GM21367 (cell line): ENCODE measurements at regions not wholly inside any gene's neighbourhood (a gene's known extent, or its start where the extent isn't known, plus 50 kb on each side); places are given as distances from the start of the nearest gene placed in this dataset.

Experiments used
- ATAC-seq: cut with Tn5 transposase; IDR thresholded peaks from one replicate; pipeline ENCODE4 v1.9.1; 2021; ENCODE audit not compliant: unreplicated experiment

DNA sequence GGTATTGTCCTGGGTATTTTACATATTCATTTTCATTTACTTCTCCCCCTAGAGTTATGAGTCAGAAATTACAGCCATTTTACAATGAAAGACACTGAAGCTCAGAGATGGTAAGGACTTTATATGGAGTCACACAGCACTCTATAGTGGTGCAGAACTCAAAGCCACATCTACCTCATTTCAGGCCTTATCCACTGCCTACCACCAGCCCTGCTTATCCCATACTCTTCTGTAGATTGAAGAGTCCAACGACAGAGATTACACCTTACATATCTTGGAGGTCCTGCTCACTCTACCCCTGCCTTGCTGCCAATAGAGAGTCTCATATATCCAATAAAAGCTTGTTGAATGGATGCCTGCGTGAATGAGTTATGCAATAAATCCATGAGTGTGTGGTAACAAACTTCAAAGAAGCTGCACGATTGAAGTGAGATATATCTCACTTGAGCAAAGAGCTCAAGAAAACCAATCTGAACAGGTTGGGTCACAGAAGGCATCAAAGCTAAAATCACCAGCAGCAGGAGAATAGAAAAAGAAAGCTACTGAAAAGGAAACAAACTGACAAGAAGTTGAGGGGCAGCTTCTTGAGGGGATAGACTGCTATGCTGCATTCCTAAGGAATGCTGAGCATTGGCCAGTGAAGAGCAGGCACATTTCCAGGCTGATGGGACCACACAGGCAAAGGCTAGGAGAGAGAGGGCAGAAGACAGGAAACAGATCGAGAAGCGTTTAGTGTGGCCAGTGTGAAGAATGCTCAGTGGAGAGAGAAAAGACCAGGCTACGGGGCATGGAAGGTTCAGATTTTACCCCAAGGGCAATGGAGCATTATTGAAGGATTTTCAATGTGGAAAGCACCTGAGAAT lies 585.6 kb downstream of the DHX35 start:
- ATAC-seq, result no peak

GRCh38 chr20:39541136-39541803 lies 579.1 kb downstream of the DHX35 start:
- ATAC-seq, result no peak

- no peak for ATAC-seq
These were observed 576.2 kb downstream of the DHX35 start for GRCh38 chr20:39538317-39538716.

DNA sequence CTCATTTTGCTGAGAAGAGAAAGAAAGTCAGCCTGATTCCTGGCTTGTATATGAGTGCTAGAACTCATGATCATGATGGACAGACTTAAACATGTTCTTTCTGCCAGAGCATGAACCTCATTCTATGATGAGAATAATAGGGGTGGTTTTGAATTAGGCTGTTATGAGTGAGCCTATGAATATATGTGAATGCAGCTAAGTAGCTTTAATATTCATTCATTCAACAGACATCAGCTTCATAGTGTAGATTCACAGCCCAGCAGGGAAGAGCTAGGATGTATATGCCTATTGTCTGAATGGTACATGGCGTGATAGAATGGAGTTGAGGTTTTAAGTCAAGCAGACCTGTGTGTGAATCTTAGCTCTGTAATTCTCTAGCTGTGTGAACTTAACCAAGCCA lies 573.2 kb downstream of the DHX35 start:
- no peak for ATAC-seq

GRCh38 chr20:39534846-39535245 lies 572.7 kb downstream of the DHX35 start:
- ATAC-seq, result no peak

DNA sequence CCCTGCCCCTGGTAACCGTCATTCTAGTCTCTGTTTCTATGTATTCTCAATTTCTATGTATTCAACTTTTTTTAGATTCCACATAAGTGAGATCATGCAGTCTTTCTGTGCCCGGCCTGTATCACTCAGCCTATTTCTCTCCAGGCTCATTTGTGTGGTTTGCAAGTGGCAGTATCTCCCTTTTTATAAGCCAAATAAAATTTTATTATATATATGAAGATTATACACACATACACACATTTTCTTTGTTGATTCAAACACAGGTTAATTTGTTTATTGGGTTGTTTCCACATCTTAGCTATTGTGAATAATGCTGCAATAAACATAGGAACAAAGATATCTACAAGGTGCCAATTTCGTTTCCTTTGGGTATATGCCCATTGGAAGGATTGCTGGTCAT lies 571.7 kb downstream of the DHX35 start:
- ATAC-seq, result no peak

GRCh38 chr20:39532205-39532604 lies 570.1 kb downstream of the DHX35 start:
- ATAC-seq, result no peak

DNA sequence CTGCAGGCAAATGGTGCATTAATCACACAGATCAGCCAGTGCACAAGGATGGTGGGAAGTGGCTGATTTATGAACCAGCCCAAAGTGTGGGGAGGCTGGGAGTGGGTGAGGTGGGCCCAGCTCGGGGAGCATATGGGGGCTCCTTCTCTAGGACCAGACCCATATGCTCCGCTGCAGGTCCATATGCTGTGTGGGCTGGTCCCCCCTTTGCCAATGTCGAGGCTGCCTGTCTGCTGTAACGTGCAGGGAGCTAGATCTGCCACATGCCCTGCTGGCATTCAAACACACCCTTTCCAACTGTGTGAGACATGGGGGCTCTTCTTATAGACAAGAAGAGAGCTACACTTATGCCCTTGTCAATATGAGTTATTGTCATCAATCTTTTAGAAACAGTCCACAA lies 566.3 kb downstream of the DHX35 start:
- no peak for ATAC-seq

- no peak for ATAC-seq
These were observed 562.3 kb downstream of the DHX35 start for GRCh38 chr20:39524371-39524911.

DNA sequence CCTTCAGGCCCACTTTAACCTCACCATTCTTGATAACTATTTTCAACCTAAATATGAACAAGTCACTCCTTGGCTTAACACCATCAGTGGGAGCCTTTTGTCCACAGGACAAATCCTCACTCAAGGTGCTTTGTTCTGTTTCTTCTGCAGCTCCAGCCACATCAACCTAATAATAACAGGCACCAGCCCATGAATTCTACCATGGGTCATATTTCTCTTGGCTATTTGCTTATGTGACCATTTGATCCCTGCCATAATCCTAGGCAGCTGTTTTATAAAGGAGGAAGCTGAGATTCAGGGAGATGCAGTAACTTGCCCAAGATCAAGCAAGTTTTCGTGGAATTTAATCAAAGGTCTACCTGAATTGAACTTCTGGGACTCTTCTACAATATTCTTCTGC lies 561.3 kb downstream of the DHX35 start:
- no peak for ATAC-seq

- ATAC-seq, result no peak
These were observed 556.5 kb downstream of the DHX35 start for GRCh38 chr20:39518654-39519053.

- no peak for ATAC-seq
These were observed 554.8 kb downstream of the DHX35 start for GRCh38 chr20:39516964-39517363.

GRCh38 chr20:39504710-39505094 lies 542.6 kb downstream of the DHX35 start:
- no peak for ATAC-seq

- ATAC-seq, result no peak
These were observed 542.0 kb downstream of the DHX35 start for GRCh38 chr20:39503902-39504709.

DNA sequence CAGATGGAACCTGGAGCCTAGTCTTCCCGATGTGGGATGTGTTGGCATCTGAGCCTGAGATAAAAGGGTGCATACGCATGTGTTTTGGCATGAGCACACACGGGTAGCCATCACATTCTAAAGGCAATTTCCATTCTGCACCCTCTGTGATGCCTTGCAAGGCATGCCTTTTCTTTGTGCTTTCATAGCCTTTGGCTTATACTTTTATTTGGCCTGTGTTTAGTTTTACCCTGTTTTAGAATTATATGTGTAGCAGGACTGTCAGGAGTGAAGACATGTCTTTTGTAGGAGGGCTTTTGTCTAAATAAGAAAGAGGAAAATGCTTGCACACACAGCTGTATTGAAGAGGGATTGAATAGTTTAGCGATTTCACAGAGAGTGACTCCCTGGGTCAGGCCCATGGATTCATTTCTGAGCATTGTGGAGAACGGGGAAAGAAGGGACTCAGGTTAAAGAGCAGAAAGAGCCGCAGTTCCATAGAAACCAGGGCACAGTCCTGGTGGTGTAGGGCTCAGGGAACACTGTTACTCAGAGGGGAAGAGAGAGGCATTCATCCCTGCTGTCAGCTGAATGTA lies 530.2 kb downstream of the DHX35 start:
- no peak for ATAC-seq

GRCh38 chr20:39491711-39492110 lies 529.6 kb downstream of the DHX35 start:
- ATAC-seq, result no peak

DNA sequence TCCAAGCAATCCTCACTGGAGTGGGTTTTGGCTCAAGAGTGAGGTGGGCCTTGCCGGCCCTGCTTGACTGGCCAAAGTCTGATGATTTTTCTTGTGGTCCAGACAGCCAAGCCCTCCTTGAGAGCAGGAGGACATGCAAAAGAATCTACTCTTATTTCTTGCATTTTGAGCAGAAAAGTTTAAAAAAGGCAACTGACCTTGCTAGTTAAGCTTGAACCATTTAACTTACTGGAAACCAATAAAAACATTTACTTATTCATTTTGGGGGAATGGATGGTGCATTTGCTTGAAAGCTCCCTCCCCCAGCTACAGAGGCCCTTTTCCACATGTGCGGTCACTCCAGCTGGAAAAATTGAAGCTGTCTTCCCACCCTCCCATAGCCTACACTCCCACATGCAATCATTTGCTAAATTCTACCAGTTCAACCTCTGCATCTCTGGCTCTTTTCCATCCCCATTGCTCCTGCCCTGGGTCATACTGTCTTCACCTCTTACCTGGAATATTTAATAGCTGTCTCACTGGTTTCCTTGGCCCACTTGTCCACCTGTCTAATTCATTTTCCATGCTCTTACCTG lies 527.9 kb downstream of the DHX35 start:
- no peak for ATAC-seq

- no peak for ATAC-seq
These were observed 518.3 kb downstream of the DHX35 start for GRCh38 chr20:39480276-39481043.

DNA sequence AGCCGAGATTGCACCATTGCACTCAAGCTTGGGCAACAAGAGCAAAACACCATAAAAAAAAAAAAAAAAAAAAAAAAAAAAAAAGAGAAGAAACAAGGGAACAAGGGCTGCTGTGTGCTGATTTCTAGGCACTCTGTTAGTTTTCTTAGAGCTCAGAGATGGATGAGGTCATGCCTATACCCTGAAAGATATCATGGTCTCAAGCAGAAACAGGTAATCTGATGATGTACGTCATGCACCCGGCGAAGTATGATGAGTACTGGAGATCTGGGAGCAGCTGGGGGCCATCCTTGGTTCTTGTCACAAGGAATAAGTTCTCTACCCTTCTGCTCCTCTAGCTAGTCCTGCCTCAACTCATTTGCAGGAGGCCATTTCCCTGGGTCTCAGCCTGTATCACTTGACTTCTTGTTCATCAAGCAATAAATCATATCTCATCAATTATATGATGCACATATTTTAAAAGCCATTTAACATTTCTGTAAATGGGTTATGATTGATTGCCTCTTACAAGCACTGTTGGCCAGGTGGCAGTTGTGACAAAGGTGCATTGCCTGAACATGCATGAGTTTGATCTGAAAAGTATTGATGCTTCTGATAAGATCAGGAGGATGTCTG lies 517.2 kb downstream of the DHX35 start:
- ATAC-seq, result no peak

DNA sequence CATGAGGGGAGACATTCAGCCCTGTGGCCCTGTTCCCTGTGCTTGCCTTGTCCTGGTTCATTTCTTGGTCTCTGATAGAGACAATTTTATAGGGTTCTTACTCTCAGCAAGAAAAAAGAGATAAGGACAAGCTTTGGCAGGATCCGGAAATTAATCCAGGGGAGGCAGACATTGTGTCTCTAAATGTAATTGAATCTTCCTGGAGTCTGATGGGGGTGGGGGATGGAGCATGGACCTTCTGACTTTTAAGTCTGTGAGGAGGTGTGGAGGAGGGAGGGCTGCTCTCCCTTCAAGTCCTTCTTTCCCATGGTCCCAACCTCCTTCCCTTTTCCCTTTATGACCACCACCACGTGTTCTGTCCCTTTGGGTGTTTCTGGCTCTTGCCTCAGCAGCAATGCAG lies 512.7 kb downstream of the DHX35 start:
- no peak for ATAC-seq
